ENCODE measurements at regions not wholly inside any gene's neighbourhood (a gene's known extent, or its start where the extent isn't known, plus 50 kb on each side); places are given as distances from the start of the nearest gene placed in this dataset.
"Not testable (repeated sequence)": the region's sequence is repeated elsewhere in the genome, so short reads cannot be mapped to it uniquely, and the experiment has no call there.

DNA sequence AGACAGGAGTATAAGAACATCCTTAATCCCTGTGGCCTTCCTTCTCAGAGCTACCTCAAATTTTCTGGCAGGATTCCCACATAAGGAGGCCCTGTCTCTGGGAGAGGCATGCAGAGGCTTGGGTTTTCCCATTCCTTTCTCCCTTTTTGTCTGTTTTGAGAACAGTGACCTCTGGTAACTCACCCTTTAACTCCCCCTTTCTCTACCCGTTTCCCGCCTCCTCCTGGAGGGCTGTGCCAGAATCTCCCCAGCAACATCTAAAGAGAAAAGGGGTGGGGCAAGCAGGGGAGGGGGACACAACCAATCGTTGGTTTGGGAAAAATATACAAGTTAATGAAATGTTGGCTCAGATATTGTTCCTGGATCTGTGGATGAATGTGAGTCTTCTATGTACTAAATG is 303.7 kb upstream of the IRS4 start:
- no peaks in the 10 kb centered on the region for H3K36me3 ChIP-seq
- ATAC-seq (no peak), DNase-seq (no peak)
- no peak overlapping the region for H3K4me3 ChIP-seq
- no peaks in the 10 kb centered on the region for H3K4me1 ChIP-seq
- no peak overlapping the region for H3K27ac ChIP-seq
- intact Hi-C loops (cut with DNase I; ENCODE audit: low total_unique reads), result no loop called here
- no peaks in the 10 kb centered on the region for H3K9me3 ChIP-seq
- in situ Hi-C loops (cut with MboI; ENCODE audit: low sequenced_read_pairs in 4 of 4), result no loop called here
- H3K27me3 ChIP-seq, result no peaks in the 10 kb centered on the region
- no peak for TF ChIP-seq CTCF (IDR thresholded peaks at IDR 0.05 in 4 of 5, conservative IDR thresholded peaks at IDR 0.05 in 1 of 5)
- TF ChIP-seq POLR2A (IDR thresholded peaks at IDR 0.05), result no peak

DNA sequence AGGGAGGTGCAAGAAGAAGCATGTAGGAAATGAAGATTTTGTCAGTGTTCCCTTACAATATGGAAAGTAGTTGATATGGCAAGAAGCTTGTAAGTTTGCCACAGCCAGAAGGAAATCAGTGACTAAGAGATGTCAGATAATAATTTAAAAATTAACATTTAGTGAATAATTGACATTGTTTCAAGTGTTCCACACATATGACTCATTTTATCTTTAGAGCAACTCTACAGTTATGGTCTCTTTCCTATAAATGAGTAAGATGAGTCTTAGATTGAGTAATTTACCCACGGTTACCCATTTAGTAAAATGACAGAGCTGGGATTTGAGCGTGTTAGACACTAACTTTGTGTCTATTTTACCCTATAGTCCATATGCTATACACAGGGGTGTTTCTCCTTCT is 300.3 kb upstream of the IRS4 start:
- Histone ChIP-seq H3K27ac (no peak overlapping the region), H3K36me3 (no peaks in the 10 kb centered on the region), H3K4me1 (no peaks in the 10 kb centered on the region), H3K4me3 (no peak overlapping the region), H3K27me3 (no peaks in the 10 kb centered on the region), H3K9me3 (no peaks in the 10 kb centered on the region)
- no peak for TF ChIP-seq CTCF (IDR thresholded peaks at IDR 0.05 in 4 of 5, conservative IDR thresholded peaks at IDR 0.05 in 1 of 5)
- no peak for TF ChIP-seq POLR2A (IDR thresholded peaks at IDR 0.05)
- ATAC-seq, result no peak
- DNase-seq, result no peak
- intact Hi-C loops (cut with DNase I; ENCODE audit: low total_unique reads) (no loop called here), in situ Hi-C loops (cut with MboI; ENCODE audit: low sequenced_read_pairs in 4 of 4) (no loop called here)

GRCh38 chrX:108993909-108994308 is 257.5 kb upstream of the IRS4 start:
- Histone ChIP-seq H3K27me3 (peaks cover 0 to 3% (median 0%) of the 10 kb centered on the region in 3 donors), H3K9me3 (no peaks in the 10 kb centered on the region), H3K27ac (no peak overlapping the region), H3K4me1 (no peaks in the 10 kb centered on the region), H3K4me3 (no peak overlapping the region), H3K36me3 (no peaks in the 10 kb centered on the region)
- in situ Hi-C loops (cut with MboI; ENCODE audit: low sequenced_read_pairs in 4 of 4) (no loop called here), intact Hi-C loops (cut with DNase I; ENCODE audit: low total_unique reads) (no loop called here)
- no peak for DNase-seq
- no peak for ATAC-seq
- TF ChIP-seq POLR2A (IDR thresholded peaks at IDR 0.05), result no peak
- TF ChIP-seq CTCF (IDR thresholded peaks at IDR 0.05 in 4 of 5, conservative IDR thresholded peaks at IDR 0.05 in 1 of 5), result no peak

DNA sequence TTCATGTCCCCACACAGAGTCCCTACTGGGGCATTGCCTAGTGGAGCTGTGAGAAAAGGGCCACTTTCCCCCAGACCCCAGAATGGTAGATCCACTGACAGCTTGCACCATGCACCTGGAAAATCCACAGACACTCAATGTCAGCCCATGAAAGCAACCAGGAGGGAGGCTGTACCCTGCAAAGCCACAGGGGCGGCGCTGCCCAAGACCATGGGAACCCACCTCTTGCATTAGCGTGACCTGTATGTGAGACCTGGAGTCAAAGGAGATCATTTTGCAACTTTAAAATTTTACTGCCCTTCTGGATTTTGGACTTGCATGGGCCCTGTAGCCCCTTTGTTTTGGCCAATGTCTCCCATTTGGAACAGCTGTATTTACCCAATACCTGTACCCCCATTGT is 236.5 kb upstream of the IRS4 start:
- intact Hi-C loops (cut with DNase I; ENCODE audit: low total_unique reads); in situ Hi-C loops (cut with MboI; ENCODE audit: low sequenced_read_pairs in 4 of 4): not testable (repeated sequence)

DNA sequence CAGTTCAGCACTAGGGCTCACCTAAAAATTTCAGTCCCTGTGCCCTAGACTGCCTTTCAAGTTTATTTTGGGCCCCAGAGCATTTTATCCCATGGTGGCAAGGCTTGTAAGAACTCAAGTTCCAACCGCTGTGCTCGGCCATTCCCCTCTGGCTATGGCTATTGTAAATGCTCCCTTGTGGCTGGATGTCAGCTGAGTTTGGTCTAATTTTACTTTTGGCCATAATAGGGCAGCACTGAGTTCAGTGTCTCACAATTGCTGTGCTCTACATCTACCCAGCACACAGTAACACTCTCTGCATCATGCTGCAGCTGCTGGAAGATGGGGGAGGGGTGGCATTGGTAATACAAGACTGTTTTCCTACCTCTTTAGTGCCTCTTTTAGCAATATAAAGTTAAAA is 210.8 kb upstream of the IRS4 start:
- DNase-seq, result no peak
- H3K4me3 ChIP-seq, result no peak overlapping the region
- in situ Hi-C loops (cut with MboI; ENCODE audit: low sequenced_read_pairs in 4 of 4) (no loop called here), intact Hi-C loops (cut with DNase I; ENCODE audit: low total_unique reads) (no loop called here)
- TF ChIP-seq CTCF (IDR thresholded peaks at IDR 0.05 in 4 of 5, conservative IDR thresholded peaks at IDR 0.05 in 1 of 5) (no peak), POLR2A (IDR thresholded peaks at IDR 0.05) (no peak)
- H3K4me1 ChIP-seq, result no peaks in the 10 kb centered on the region
- no peak overlapping the region for H3K27ac ChIP-seq
- no peaks in the 10 kb centered on the region for H3K27me3 ChIP-seq
- ATAC-seq, result no peak
- no peaks in the 10 kb centered on the region for H3K9me3 ChIP-seq
- no peaks in the 10 kb centered on the region for H3K36me3 ChIP-seq

More for the DNA sequence above, 236.5 kb upstream of the IRS4 start:
- not testable (repeated sequence) for H3K4me1 ChIP-seq, H3K4me3 ChIP-seq, H3K9me3 ChIP-seq, ATAC-seq, H3K27me3 ChIP-seq, DNase-seq, H3K36me3 ChIP-seq, H3K27ac ChIP-seq
